HG03378 (cell line): ENCODE measurements at regions not wholly inside any gene's neighbourhood (a gene's known extent, or its start where the extent isn't known, plus 50 kb on each side); places are given as distances from the start of the nearest gene placed in this dataset.

Experiments used
- ATAC-seq: cut with Tn5 transposase; IDR thresholded peaks from one replicate; pipeline ENCODE4 v1.9.1; 2021; ENCODE audit warnings: mild to moderate bottlenecking, moderate library complexity; ENCODE audit not compliant: unreplicated experiment

- ATAC-seq: no peak
Observed at GRCh38 chr13:64289702-64290101, 2874.1 kb upstream of the PCDH20 start.

- ATAC-seq: no peak
Observed at GRCh38 chr13:64283926-64284325, 2868.3 kb upstream of the PCDH20 start.

- ATAC-seq: no peak
Observed at GRCh38 chr13:64278493-64278892, 2862.8 kb upstream of the PCDH20 start.

- no peak for ATAC-seq
Observed at GRCh38 chr13:64277097-64277496, 2861.4 kb upstream of the PCDH20 start.

DNA sequence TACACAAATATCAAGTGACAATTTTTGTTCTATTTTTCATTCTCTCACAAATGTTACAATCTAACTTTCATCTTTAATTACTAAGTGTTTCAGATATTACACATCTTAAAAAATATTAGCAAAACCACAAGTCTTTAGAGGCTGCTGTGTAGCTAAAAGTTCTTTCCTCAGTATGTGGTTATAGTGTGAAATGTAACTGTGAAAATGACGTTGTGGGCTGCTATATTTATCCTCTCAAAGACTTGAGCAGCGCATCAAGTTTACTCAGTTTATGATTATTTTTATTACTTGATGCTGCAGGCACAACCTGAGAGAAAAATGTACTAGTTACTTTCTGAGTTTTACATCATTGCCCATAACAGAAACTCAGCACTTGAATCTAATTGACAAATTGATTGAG, 2860.6 kb upstream of the PCDH20 start:
- no peak for ATAC-seq

DNA sequence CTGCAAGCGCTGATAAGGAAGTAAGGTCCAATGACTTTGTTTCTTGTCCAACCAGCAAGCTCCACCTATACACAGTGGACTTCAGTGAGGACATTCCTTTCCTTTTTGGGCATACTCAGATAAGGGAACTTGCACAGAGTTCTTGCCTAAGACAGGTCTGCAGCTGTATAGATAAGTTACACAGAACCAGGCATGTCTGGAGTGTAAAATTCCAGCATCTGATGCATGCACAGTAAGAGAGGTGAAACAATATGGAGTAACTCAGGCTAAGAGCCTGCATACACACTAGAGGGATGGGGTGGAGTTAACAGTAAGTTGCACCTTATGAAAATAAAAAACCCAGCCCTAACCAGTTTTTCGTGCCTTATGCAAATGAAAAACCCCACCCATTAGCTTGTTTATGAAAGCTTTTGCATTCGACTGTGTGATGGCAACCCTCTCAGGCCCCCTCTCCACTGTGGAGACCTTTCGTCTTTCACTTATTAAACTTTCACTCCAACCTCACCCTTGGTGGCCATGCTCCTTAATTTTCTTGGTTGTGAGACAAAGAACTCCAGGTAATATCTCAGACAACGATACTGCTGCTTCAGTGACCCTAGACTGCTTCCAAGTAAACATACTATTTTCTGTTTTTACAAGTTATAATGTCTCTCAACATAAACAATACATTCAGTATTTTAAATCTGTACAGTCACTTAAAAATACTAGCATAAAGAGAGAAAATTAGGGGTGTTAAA, 2859.0 kb upstream of the PCDH20 start:
- no peak for ATAC-seq

DNA sequence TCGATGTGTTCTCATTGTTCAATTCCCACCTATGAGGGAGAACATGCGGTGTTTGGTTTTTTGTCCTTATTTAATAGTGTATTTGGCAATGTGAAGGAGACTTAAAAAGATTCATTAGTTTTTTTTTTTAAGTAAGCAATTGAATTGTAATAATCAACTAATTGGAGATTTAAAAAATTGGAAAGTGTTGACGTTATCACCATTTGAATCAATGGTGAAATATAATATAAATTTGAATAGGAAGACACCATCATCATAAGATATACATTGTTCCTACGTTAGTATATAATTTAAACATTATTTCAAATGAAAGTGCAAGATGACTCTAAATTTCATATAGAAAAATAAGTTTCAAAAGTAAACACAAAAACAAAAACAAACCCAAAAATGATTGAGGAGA, 2858.1 kb upstream of the PCDH20 start:
- ATAC-seq: no peak

DNA sequence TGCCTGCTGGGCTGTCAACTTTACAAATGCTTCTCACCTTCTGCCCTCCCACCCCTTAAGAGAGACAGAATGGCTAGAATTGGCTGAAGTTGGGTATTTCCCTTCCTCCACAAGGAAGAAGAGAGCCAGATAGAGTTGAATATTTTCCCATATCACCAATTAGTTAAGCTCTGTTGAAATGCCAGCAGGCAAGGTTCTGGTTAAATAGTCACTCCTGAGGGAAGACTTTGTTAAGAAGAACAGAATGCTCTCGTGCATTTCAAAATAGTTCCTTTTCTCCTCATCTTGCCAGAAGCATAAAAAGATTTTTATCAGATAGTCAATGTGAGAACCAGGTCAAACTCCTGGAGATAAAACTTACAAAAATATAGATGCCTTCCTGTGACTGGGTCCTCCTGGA, 2857.0 kb upstream of the PCDH20 start:
- no peak for ATAC-seq

DNA sequence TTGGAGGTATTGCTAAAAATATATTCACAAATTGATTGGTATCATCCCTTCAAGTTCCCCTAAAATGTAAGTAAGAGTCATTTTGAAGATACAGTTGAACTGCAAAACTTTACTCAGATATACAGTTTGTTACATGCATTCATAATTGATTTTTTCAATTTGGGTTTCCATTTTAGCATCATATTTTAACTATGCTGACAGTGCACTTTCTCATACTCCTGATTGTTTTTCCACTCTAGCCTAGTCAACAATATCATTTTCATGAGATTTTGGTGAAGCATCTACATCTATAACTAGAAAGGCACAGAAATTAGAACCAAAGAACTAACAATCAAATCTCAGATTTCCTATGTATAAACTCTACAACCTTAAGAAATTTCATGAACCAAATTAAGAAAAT, 2850.4 kb upstream of the PCDH20 start:
- no peak for ATAC-seq

DNA sequence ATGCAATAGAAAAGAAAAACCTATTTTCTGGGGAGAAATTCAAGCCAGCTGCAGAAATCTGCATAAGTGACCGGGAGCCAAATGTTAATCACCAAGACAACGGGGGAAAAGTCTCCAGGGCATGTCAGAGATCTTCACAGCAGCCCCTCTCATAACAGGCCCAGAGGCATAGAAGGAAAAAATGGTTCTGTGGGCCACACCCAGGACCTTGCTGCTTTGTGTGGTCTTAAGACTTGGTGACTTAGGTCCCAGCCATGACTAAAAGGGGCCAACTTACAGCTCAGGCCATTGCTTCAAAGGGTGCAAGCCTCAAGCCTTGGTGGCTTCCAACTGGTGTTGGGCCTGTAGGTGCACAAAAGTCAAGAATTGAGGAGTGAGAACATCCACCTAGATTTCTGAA, 2847.6 kb upstream of the PCDH20 start:
- ATAC-seq: no peak

GRCh38 chr13:64256751-64257150, 2841.1 kb upstream of the PCDH20 start:
- ATAC-seq: no peak

DNA sequence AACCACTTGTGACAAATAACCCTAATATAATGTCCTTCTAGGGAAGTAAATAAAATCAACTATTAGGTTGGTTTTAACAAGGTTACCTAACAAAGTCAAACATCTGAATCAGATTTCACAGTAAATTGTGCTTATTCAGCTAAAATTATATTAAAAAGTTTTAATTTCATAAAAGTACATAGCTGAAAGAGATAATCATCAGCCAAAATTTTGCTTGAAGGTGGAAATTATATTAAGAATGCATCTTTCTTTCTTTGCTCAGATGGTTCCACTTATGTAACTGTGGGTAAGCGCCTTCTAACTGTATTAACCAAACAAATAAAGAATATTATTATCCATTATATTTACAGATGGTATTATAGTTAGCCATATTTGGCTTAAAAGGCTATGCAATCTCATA, 2840.3 kb upstream of the PCDH20 start:
- ATAC-seq: no peak

- ATAC-seq: no peak
Observed at GRCh38 chr13:64248371-64249065, 2832.9 kb upstream of the PCDH20 start.

DNA sequence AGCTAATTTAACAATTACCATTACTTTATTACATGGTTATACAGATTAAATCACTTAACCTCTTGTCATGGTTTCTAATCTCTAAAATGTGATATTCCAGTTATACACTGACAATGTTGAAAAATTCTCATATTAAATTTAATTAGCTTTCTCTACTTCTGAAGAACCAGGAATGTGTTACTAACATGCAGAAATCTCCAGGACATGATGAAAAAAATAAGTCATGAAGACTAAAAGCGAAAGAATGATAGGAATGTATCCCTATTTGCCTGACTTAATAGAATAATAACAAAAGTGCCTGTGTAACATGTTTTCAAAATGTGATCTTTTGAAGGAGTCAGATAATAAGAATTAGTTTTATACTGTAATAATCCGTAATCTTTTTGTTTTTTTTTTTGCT, 2823.7 kb upstream of the PCDH20 start:
- ATAC-seq: no peak

DNA sequence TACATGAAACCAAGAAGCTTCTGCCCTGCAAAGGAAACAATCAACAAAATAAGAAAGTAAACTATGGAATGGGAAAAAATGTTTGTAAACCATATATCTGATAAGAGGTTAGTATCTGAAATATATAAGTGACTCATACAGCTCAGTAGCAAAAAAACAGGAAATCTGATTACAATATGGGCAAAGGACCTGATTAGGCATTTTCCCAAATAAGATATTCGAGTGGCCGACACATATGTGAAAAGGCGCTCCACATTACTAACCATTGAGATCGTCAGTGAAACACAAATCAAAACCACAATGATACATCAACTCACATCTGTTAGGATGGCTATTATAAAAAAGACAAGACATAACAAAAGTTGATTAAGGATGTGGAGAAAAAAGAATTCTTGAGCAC, 2818.6 kb upstream of the PCDH20 start:
- ATAC-seq: no peak

- ATAC-seq: no peak
Observed at GRCh38 chr13:64223016-64223415, 2807.4 kb upstream of the PCDH20 start.

DNA sequence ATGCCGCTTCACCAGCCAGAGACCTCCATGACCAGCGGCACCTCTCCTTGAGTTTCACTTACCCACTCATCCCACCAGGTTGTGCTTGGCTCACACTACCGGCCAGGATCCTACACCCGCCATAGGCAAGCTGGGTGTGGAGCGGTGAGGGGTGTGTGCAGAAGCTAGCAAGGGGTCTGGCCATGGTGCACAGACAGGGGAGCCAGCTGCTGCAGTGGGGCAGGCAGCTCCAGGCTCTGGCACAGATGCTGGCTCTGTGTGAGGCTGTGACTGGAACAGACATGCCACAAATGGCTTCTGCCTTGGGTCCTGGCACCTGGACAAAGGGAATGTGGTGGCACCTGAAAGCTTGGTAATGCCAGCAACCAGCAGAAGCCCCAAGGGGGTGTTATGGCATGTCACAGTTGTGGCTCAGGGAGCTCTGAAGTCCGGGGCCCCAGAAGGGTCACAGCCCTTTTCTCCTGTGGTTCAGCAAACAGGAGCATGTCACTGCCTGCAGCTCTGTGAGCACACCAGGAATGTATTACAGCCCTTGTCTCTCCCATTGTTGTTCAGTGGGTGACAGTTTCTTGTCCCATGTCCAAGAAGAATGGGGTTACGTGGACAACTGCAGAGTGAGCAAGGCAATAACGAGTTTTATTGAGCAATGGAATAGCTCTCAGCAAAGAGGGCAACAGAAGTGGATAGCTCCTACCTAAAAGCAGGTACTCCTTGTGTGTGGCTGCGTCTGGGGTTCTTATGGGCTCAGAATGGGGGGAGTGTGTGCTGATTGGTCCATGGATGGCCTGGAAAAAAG, 2791.0 kb upstream of the PCDH20 start:
- ATAC-seq: no peak

- no peak for ATAC-seq
Observed at GRCh38 chr13:64202517-64202916, 2786.9 kb upstream of the PCDH20 start.

GRCh38 chr13:64197232-64197631, 2781.6 kb upstream of the PCDH20 start:
- ATAC-seq: no peak

- no peak for ATAC-seq
Observed at GRCh38 chr13:64186503-64187250, 2771.0 kb upstream of the PCDH20 start.

DNA sequence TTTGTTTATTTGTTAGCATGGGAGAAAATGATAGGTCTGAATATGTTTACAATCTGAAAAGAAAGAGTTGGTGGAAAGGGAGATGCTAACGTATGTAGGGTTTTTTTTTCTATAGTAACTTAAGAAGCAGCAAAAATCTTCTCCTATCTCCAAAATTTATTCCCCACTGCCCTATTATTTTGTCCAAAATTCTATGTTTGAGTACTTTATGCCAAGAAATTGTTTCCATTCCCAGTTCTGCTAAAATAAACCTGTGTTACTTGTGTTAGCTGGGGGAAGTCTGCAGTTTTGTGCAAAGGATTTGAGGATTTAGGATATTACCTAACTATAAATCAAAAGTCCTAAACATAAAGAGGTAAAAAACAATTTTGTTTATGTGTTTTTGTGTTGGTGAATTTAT, 2770.4 kb upstream of the PCDH20 start:
- no peak for ATAC-seq
